ENCODE measurements at regions not wholly inside any gene's neighbourhood (a gene's known extent, or its start where the extent isn't known, plus 50 kb on each side); places are given as distances from the start of the nearest gene placed in this dataset.

- no peak overlapping the region for H3K4me2 ChIP-seq (ENCODE audit: insufficient read depth, low read length)
- H3K9me3 ChIP-seq (replicated peaks; ENCODE audit: control insufficient read depth, insufficient read depth, low read length), result no peaks in the 10 kb centered on the region
- no peak overlapping the region for H3K4me3 ChIP-seq (replicated peaks in 1 of 3; ENCODE audit: insufficient read depth in 1 of 3, low read depth in 1 of 3, low read length in 3 of 3)
- no peak overlapping the region for H2AFZ ChIP-seq (ENCODE audit: low read depth, low read length)
- BruUV-seq (replicated peaks), result no TSS peak
- H3K9me1 ChIP-seq (replicated peaks; ENCODE audit: control insufficient read depth, extremely low read depth, insufficient read depth, low read length), result no peaks in the 10 kb centered on the region
- H3K79me2 ChIP-seq (ENCODE audit: control insufficient read depth, insufficient read depth, low read length), result no peaks in the 10 kb centered on the region
- H3K27ac ChIP-seq (ENCODE audit: insufficient read depth, low read depth, low read length), result no peak overlapping the region
- no peak for TF ChIP-seq JUN (IDR thresholded peaks at IDR 0.05; ENCODE audit: borderline replicate concordance, insufficient read depth, insufficient read length, low read depth)
- FAIRE-seq (no peak), DNase-seq (ENCODE audit: low read depth, low spot score) (no peak)
- H3K27me3 ChIP-seq (ENCODE audit: control insufficient read depth in 2 of 2, insufficient read depth in 2 of 2, low read length in 2 of 2), result peaks cover 0 to 1% of the 10 kb centered on the region in 2 experiments
- intact Hi-C loops (cut with micrococcal nuclease) (no loop called here), dilution Hi-C loops (cut with MboI; ENCODE audit: extremely low pct_ligation_motif_present, low sequenced_read_pairs) (no loop called here)
- H3K9ac ChIP-seq (replicated peaks; ENCODE audit: extremely low read depth, insufficient read depth, low read length), result no peak overlapping the region
- POLR2A ChIA-PET, result no interaction called here
- no peaks in the 10 kb centered on the region for H3K4me1 ChIP-seq (ENCODE audit: control insufficient read depth, extremely low read depth, insufficient read depth, low read length)
- H4K20me1 ChIP-seq (replicated peaks; ENCODE audit: control insufficient read depth, extremely low read depth, insufficient read depth, low read length), result no peaks in the 10 kb centered on the region
- CTCF ChIA-PET, result interaction anchor here (0.9 kb wide), 1 partner anchor 28 kb away, joined by 3 read pairs; no protein-coding TSS in a partner anchor
- no peaks in the 10 kb centered on the region for H3K36me3 ChIP-seq (ENCODE audit: control insufficient read depth in 2 of 2, extremely low read depth in 1 of 2, insufficient read depth in 2 of 2, low read length in 2 of 2)
Measured at GRCh38 chr17:55561316-55561972, 50.2 kb upstream of the SMIM36 start.
